ENCODE measurements at regions not wholly inside any gene's neighbourhood (a gene's known extent, or its start where the extent isn't known, plus 50 kb on each side); places are given as distances from the start of the nearest gene placed in this dataset.

DNA sequence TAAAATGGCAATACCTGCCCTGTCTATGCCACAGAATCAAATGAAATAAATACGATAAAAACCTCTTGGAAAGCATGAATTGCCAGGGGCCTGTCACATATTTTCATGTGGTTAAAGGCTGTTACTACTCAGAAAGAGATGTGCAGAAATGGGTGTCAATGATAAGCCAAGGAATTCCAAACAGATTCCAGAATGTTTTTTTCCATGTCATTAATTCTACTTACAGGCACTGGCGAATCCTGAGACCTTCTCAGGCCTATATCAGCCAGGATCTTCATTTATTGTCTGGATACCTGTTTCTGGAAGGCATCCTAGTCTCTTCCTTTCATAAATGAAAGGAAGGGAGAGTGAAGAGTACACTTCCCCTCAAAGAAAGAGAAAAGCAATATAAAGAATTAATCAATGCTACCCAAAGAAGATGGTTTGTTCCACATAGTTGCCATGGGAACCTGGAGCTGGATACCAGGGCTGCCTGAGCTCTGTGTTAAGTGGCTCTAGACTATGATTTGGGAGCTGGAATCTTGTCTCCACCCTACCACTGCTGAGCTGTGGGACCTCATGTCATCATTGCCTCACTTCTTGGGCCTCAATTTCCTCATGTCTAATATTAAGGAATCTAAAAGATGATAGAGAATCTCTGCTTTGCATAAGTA is 335.1 kb upstream of the SKOR2 start:
- DNase-seq (ENCODE audit: insufficient read length, low spot score) (no peak), FAIRE-seq (no peak)
- no peak for TF ChIP-seq POLR2A (IDR thresholded peaks at IDR 0.05; ENCODE audit: low read depth, low read length)

DNA sequence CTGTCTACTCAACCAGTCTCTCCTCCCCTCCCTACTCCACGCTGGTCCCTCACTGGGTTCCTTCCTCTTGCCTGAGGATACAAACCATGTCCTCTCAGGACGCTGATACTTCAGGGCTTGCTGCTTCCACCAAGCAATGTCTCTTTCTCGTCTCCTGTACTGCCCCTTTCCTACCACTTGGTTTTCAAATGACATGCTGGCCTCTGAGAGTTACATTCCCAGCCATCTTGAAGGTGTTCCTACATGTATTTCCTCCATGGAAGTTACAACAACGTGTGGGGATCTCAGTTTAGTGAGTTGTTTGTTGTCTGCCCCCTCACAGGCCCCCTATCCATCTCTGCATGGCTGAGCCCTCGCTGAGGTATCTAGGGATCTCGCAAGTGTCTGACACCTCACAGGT is 334.5 kb upstream of the SKOR2 start:
- TF ChIP-seq POLR2A (IDR thresholded peaks at IDR 0.05; ENCODE audit: low read depth, low read length), result no peak
- FAIRE-seq (no peak), DNase-seq (ENCODE audit: insufficient read length, low spot score) (no peak)

DNA sequence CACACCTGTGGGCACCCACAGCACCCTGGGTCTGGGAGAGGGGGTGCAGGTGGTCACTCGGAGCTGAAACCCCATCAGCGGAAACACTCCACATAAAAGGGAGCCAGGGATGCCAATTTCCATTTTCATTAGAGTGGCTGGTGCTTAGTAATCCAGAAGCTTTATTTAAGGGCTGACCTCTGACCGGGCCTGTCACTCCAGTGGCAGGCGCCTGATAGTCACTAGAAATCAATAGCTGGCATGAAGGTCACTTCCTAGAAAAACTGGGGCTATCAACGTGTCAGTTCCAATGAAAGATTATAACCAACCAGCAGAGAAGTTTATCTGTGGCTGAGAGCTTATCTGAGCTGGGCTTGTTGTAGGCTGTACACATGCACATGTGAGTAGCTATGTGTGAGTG is 333.7 kb upstream of the SKOR2 start:
- TF ChIP-seq POLR2A (IDR thresholded peaks at IDR 0.05; ENCODE audit: low read depth, low read length), result no peak
- FAIRE-seq (no peak), DNase-seq (ENCODE audit: insufficient read length, low spot score) (no peak)

DNA sequence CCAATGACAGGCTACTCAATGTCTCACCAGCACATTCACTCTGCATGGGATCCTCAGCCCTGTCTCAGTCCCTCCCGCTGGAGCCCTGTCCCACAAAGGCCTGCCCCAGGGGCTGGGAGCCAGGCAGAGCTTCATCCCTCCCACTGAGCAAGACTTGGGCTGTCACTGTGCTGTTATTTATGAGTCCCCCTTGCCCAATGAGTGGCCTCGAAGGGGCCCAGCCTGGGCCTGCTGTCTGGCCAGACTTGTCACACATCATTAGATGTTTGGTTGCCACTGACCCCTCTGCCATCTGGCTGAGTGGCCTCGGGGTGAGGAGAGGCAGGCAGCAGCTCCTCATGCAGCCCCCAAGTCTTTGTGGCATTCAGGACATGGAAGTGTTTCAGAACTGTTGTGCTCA is 330.6 kb upstream of the SKOR2 start:
- FAIRE-seq (no peak), DNase-seq (ENCODE audit: insufficient read length, low spot score) (no peak)
- TF ChIP-seq POLR2A (IDR thresholded peaks at IDR 0.05; ENCODE audit: low read depth, low read length), result no peak

GRCh38 chr18:47577520-47577919 is 326.1 kb upstream of the SKOR2 start:
- DNase-seq (ENCODE audit: insufficient read length, low spot score), result no peak
- TF ChIP-seq POLR2A (IDR thresholded peaks at IDR 0.05; ENCODE audit: low read depth, low read length), result no peak
- FAIRE-seq, result no peak

DNA sequence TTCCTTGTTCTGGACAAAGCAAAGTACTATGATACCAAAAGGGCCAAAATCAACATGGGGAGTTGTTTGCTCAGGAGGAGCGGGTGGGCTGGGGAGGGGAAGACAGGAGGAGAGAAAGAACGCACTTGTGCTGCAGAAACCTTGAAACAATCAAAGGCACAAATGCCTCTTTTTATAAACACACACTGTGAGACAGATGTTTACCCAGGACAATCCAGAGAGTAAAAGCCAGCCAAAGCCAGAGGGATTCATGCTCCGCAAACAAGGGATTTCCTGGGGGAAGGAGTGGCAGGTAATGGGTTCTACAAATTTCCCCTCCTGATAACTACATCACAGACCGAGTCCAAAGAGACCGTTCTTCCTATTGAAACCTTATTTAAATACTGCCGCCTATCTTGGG is 323.5 kb upstream of the SKOR2 start:
- DNase-seq (ENCODE audit: insufficient read length, low spot score), result no peak
- no peak for FAIRE-seq
- no peak for TF ChIP-seq POLR2A (IDR thresholded peaks at IDR 0.05; ENCODE audit: low read depth, low read length)

DNA sequence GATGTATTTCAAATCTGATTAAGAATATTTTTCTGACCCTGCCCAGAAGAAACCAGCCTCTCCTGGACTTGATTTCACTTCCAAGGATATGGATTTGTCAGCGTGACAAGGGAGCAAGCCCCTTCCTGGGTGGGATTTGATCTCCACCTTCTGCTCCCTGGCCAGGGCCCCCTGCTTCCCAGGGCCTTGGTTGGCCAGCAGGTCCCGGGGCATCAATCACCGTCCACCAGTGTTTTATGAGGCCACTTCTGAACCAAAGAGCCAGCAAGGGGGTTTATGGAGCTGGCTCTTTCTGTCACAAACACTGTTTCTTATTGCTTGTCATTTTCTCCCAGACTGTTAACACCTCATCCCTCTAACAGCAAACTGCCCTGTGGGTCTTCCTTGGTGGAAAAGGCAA is 320.5 kb upstream of the SKOR2 start:
- TF ChIP-seq POLR2A (IDR thresholded peaks at IDR 0.05; ENCODE audit: low read depth, low read length), result no peak
- FAIRE-seq, result no peak
- no peak for DNase-seq (ENCODE audit: insufficient read length, low spot score)

GRCh38 chr18:47566809-47567208 is 315.3 kb upstream of the SKOR2 start:
- no peak for FAIRE-seq
- no peak for TF ChIP-seq POLR2A (IDR thresholded peaks at IDR 0.05; ENCODE audit: low read depth, low read length)
- DNase-seq (ENCODE audit: insufficient read length, low spot score), result no peak

GRCh38 chr18:47560723-47561715 is 309.6 kb upstream of the SKOR2 start:
- TF ChIP-seq POLR2A (IDR thresholded peaks at IDR 0.05; ENCODE audit: low read depth, low read length), result no peak
- DNase-seq (ENCODE audit: insufficient read length, low spot score) (no peak), FAIRE-seq (no peak)

DNA sequence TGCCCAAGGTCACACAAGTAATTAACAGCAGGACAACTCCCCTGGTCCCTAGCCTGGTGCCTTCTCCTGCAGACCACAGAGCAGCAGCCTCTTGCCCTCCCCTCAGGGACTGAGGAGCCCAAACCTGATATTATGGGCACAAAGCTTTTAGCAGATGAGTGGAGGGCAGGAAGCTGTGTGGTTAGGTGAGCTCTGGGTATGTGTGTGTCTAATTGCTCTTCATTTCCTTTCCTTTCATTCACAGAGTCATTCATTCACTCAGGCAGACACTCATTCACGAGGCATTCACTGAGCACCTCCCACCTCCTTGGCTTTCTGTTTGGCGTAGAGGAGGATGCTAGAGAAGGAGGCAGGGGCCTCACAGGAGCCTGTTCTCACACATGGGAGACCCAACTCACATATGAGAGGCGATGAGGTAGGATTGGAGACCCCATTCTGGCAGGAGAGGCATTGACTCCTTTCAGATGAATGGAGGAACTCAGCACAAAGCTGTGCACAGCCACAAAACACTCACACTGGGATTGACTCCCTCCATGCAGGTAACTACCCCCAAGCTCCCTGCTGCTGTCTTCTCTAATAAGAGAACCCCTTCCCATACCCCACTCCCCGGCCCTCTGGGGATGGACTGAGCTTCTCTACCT is 306.8 kb upstream of the SKOR2 start:
- FAIRE-seq (no peak), DNase-seq (ENCODE audit: insufficient read length, low spot score) (no peak)
- TF ChIP-seq POLR2A (IDR thresholded peaks at IDR 0.05; ENCODE audit: low read depth, low read length), result no peak

- no peak for TF ChIP-seq POLR2A (IDR thresholded peaks at IDR 0.05; ENCODE audit: low read depth, low read length)
- DNase-seq (ENCODE audit: insufficient read length, low spot score), result no peak
- FAIRE-seq, result no peak
Observed at GRCh38 chr18:47557160-47557559, 305.7 kb upstream of the SKOR2 start.

GRCh38 chr18:47552783-47553182 is 301.3 kb upstream of the SKOR2 start:
- no peak for TF ChIP-seq POLR2A (IDR thresholded peaks at IDR 0.05; ENCODE audit: low read depth, low read length)
- DNase-seq (ENCODE audit: insufficient read length, low spot score) (no peak), FAIRE-seq (no peak)

- FAIRE-seq, result no peak
- DNase-seq (ENCODE audit: insufficient read length, low spot score), result no peak
- TF ChIP-seq POLR2A (IDR thresholded peaks at IDR 0.05; ENCODE audit: low read depth, low read length), result no peak
Observed at GRCh38 chr18:47550611-47551010, 299.2 kb upstream of the SKOR2 start.

- FAIRE-seq (no peak), DNase-seq (ENCODE audit: insufficient read length, low spot score) (no peak)
- no peak for TF ChIP-seq POLR2A (IDR thresholded peaks at IDR 0.05; ENCODE audit: low read depth, low read length)
Observed at GRCh38 chr18:47549021-47549540, 297.6 kb upstream of the SKOR2 start.

Measured in H54 (cell line).